H1 (cell line): ENCODE measurements at regions not wholly inside any gene's neighbourhood (a gene's known extent, or its start where the extent isn't known, plus 50 kb on each side); places are given as distances from the start of the nearest gene placed in this dataset.

Experiments
- BACH1 ChIP-seq: IDR thresholded peaks from 2 replicates; pipeline ENCODE4 v1.6.1; 2012; ENCODE audit warnings: low read length, improper control_type of control experiment
- CHD1 ChIP-seq: IDR thresholded peaks from 2 replicates; pipeline ENCODE4 v1.6.1; 2012; ENCODE audit warnings: low read depth, low read length, improper control_type of control experiment
- EP300 ChIP-seq, 2 experiments: IDR thresholded peaks; 1 replicate in 1 of 2; 2 replicates in 1 of 2; pipeline ENCODE4 v1.6.1; 2011 to 2012; ENCODE audit warnings: low read depth in 2 of 2, low read length in 2 of 2, mild to moderate bottlenecking in 2 of 2, borderline replicate concordance in 1 of 2, inconsistent platforms in 1 of 2, moderate library complexity in 1 of 2

GRCh38 chr20:16848061-16848460 is 99.9 kb downstream of the OTOR start (continued):
- TF ChIP-seq BACH1 (no peak), EP300 (IDR thresholded peaks at IDR 0.05; ENCODE audit: borderline replicate concordance in 1 of 2, low read depth in 2 of 2, low read length in 2 of 2) (no peak), CHD1 (no peak)
- TF ChIP-seq, all 59 proteins: peak for 0
